Coronary artery (tissue), 2 donors: ENCODE measurements at regions not wholly inside any gene's neighbourhood (a gene's known extent, or its start where the extent isn't known, plus 50 kb on each side); places are given as distances from the start of the nearest gene placed in this dataset.

Experiments
- DNase-seq: peaks from one replicate; pipeline ENCODE4 v3.0.0-alpha.2; 2017; ENCODE audit warnings: low spot score
- H3K27ac ChIP-seq, 2 donors: fragments of 200-600 bp; sonication (generic); one replicate each; pipeline ENCODE4 v1.5.1; 2016 to 2019
- H3K4me3 ChIP-seq: fragments of 200-600 bp; sonication (generic); 2 replicates; pipeline ENCODE4 v1.5.1; 2016; ENCODE audit warnings: mild to moderate bottlenecking, moderate library complexity
- CTCF ChIP-seq: fragments of 200-600 bp; sonication (generic); IDR thresholded peaks from one replicate; pipeline ENCODE4 v1.5.1; 2019; ENCODE audit warnings: antibody characterized with exemption

- TF ChIP-seq CTCF, result no peak
- Histone ChIP-seq H3K4me3 (no peak overlapping the region), H3K27ac (no peak overlapping the region)
- DNase-seq, result no peak
Observed at GRCh38 chr12:68506619-68507018, 104.1 kb upstream of the RAP1B start.

GRCh38 chr12:68507657-68508056 is 103.0 kb upstream of the RAP1B start:
- no peak for DNase-seq
- Histone ChIP-seq H3K4me3 (no peak overlapping the region), H3K27ac (no peak overlapping the region)
- no peak for TF ChIP-seq CTCF

- TF ChIP-seq CTCF, result no peak
Observed at GRCh38 chr12:68508576-68508975, 102.1 kb upstream of the RAP1B start.

GRCh38 chr12:68509242-68509641 is 101.5 kb upstream of the RAP1B start:
- DNase-seq, result no peak
- no peak for TF ChIP-seq CTCF
- H3K27ac ChIP-seq, result no peak overlapping the region
- no peak overlapping the region for H3K4me3 ChIP-seq

More at GRCh38 chr12:68508576-68508975, 102.1 kb upstream of the RAP1B start:
- no peak overlapping the region for H3K4me3 ChIP-seq
- DNase-seq, result no peak
- no peak overlapping the region for H3K27ac ChIP-seq

- DNase-seq, result no peak
- TF ChIP-seq CTCF, result no peak
Observed at GRCh38 chr12:68510397-68510796, 100.3 kb upstream of the RAP1B start.

GRCh38 chr12:68514807-68515411 is 95.8 kb upstream of the RAP1B start:
- DNase-seq, result no peak
- Histone ChIP-seq H3K27ac (no peak overlapping the region), H3K4me3 (no peak overlapping the region)
- no peak for TF ChIP-seq CTCF

More at GRCh38 chr12:68510397-68510796, 100.3 kb upstream of the RAP1B start:
- no peak overlapping the region for H3K27ac ChIP-seq
- H3K4me3 ChIP-seq, result no peak overlapping the region

- Histone ChIP-seq H3K4me3 (no peak overlapping the region), H3K27ac (no peak overlapping the region)
- DNase-seq, result no peak
- TF ChIP-seq CTCF, result no peak
Observed at GRCh38 chr12:68515793-68516192, 94.9 kb upstream of the RAP1B start.
